Mammary epithelial cell (primary cell): ENCODE measurements at regions not wholly inside any gene's neighbourhood (a gene's known extent, or its start where the extent isn't known, plus 50 kb on each side); places are given as distances from the start of the nearest gene placed in this dataset.

Source experiments
- CTCF ChIP-seq, 2 donors: IDR thresholded peaks in 1 of 2; conservative IDR thresholded peaks in 1 of 2; 2 replicates each; pipeline ENCODE4 v1.5.1; 2011 to 2012; ENCODE audit warnings: inconsistent platforms in 2 of 2, low read length in 2 of 2, mild to moderate bottlenecking in 2 of 2, control low read depth in 1 of 2, low read depth in 1 of 2; ENCODE audit not compliant: insufficient read depth in 1 of 2; ENCODE audit errors: extremely low read depth in 1 of 2
- EZH2 ChIP-seq: IDR thresholded peaks from 2 replicates; pipeline ENCODE4 v1.6.1; 2012; ENCODE audit warnings: low read length, inconsistent platforms, borderline replicate concordance

GRCh38 chr6:62904687-62905086, 306.6 kb upstream of the FKBP1C start:
- TF ChIP-seq CTCF (conservative IDR thresholded peaks at IDR 0.05 in 1 of 2, IDR thresholded peaks at IDR 0.05 in 1 of 2; ENCODE audit: extremely low read depth in 1 of 2, insufficient read depth in 1 of 2, low read depth in 1 of 2, low read length in 2 of 2) = no peak
- TF ChIP-seq EZH2 = no peak
